ENCODE measurements at regions not wholly inside any gene's neighbourhood (a gene's known extent, or its start where the extent isn't known, plus 50 kb on each side); places are given as distances from the start of the nearest gene placed in this dataset.

DNA sequence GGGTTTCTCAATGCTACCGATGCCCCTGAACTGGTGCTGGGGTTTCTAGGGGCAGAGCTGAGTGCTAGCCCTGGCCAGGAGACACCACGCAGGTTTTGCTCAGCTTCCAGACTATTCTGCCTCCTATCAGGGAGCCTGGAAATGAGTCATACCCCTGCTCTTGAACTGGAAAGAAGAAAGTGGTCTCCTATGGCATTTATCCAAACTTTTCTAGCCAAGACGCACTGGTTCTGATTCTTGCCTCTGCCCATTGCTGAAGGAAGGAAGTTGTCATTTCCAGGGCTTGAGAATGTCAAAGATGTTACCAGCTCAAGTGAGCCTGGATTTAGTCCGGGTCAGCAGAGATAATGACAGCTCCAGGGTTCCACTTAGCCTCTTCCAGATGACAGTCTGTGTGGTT is 561.9 kb downstream of the CDK5RAP2 start:
- POLR2A ChIA-PET, result no interaction called here
- DNase-seq (ENCODE audit: extremely low spot score), result no peak
- CTCF ChIA-PET, result interaction anchor here (1.0 to 1.5 kb wide), 2 partner anchors 12 to 18 kb away, joined by 3 read pairs; no protein-coding TSS in a partner anchor
- TF ChIP-seq, protein P1, sequence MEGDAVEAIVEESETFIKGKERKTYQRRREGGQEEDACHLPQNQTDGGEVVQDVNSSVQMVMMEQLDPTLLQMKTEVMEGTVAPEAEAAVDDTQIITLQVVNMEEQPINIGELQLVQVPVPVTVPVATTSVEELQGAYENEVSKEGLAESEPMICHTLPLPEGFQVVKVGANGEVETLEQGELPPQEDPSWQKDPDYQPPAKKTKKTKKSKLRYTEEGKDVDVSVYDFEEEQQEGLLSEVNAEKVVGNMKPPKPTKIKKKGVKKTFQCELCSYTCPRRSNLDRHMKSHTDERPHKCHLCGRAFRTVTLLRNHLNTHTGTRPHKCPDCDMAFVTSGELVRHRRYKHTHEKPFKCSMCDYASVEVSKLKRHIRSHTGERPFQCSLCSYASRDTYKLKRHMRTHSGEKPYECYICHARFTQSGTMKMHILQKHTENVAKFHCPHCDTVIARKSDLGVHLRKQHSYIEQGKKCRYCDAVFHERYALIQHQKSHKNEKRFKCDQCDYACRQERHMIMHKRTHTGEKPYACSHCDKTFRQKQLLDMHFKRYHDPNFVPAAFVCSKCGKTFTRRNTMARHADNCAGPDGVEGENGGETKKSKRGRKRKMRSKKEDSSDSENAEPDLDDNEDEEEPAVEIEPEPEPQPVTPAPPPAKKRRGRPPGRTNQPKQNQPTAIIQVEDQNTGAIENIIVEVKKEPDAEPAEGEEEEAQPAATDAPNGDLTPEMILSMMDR (IDR thresholded peaks at IDR 0.05; ENCODE audit: control extremely low read depth, extremely low read depth, low read depth, missing control alignments), result no peak

DNA sequence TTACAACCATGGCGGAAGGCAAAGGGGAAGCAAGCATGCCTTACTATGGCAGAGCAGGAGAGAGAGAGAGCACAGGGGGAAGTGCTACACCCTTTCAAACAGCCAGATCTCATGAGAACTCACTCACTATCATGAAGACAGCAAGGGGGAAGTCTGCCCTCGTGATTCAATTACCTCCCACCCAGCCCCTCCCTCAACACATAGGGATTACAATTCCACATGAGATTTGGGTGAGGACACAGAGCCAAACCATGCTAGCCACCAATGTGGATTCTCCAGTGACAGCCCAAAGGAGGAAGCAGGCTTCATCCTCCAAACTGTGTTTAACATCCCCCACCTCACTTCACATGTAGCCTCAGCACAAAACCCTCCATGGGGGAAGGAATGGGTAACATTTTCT is 563.7 kb downstream of the CDK5RAP2 start:
- ChIA-PET CTCF (no interaction called here), POLR2A (no interaction called here)
- no peak for DNase-seq (ENCODE audit: extremely low spot score)
- TF ChIP-seq, protein P1 (IDR thresholded peaks at IDR 0.05; ENCODE audit: control extremely low read depth, extremely low read depth, low read depth, missing control alignments), result no peak

DNA sequence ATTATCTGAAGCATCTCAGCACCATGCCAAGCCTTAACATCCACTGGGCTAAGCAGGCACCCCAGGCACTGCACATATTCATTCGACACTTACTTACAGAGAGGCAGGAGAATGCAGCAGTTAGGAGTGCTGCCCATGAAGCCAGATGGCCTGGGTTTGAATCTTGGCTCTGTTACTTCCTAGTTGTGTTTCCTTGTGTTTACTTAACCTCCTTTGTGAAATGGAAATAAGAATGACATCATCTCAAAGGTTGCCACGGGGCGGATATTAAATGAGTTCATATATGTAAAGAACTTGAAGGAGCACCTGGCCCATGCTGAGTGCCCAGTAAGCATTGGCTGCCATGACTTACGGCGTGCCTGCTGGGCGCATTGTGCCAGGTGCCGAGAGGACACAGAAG is 565.2 kb downstream of the CDK5RAP2 start:
- CTCF ChIA-PET, result no interaction called here
- POLR2A ChIA-PET, result no interaction called here
- TF ChIP-seq, protein P1 (IDR thresholded peaks at IDR 0.05; ENCODE audit: control extremely low read depth, extremely low read depth, low read depth, missing control alignments), result no peak
- no peak for DNase-seq (ENCODE audit: extremely low spot score)

DNA sequence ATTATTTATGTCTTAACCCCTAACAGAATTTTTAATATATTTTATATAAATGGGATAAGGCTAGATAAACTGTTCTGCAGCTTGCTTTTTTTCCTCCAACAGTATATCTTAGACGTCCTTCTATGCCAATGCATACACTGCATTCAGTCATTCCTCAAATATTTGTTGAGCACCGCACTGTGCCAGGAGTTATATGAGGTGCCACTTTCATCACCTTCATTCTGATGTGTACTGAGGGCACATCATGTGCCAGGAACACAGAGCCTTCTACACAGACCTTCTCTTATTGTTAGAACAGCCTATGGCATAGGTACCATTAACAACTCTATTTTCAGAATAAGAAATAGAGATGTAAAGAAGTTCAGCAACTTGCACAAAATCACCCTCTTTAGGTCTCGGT is 570.1 kb downstream of the CDK5RAP2 start:
- POLR2A ChIA-PET, result no interaction called here
- TF ChIP-seq, protein P1 (IDR thresholded peaks at IDR 0.05; ENCODE audit: control extremely low read depth, extremely low read depth, low read depth, missing control alignments), result no peak
- CTCF ChIA-PET, result no interaction called here
- DNase-seq (ENCODE audit: extremely low spot score), result no peak

DNA sequence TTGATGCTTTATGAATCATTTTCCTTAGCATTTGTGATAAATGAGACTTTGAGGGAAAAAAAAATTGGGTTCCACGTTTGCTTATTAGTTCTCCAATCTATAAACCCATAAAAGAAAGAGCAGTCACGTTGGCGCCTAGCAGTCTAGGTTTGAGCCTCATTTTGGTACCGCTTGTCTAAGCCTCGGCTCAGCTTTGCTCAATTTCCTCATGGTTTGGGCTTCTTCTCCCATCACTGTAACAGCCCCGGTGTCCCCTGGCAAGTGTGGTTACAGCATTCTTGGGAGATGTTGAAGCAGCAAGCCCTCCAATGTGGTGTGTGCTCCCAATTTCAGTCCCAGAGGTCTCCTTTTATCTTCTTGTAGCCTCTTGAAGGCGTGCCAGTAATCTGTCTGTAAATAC is 578.4 kb downstream of the CDK5RAP2 start:
- POLR2A ChIA-PET, result no interaction called here
- TF ChIP-seq, protein P1 (IDR thresholded peaks at IDR 0.05; ENCODE audit: control extremely low read depth, extremely low read depth, low read depth, missing control alignments), result no peak
- no peak for DNase-seq (ENCODE audit: extremely low spot score)
- CTCF ChIA-PET, result no interaction called here

DNA sequence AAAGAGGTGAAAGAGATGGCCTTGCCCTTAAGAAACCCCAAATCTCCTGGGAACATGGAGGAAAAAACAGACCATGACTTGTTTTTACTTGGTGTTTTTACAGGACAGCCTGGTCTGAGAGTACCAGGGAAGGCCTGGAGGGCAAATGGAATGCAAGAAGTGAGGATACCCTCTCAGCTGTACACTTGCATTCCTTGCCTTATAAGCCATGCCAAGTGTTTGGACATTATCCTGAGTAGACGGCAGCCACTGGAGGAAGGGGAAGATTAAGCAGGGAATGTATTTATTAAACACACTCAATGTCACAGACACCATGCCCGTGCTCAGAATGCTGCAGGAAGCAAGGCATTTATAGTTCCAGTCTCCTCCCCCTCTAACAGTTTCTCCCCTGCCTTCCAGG is 581.4 kb downstream of the CDK5RAP2 start:
- CTCF ChIA-PET, result no interaction called here
- TF ChIP-seq, protein P1 (IDR thresholded peaks at IDR 0.05; ENCODE audit: control extremely low read depth, extremely low read depth, low read depth, missing control alignments), result no peak
- no peak for DNase-seq (ENCODE audit: extremely low spot score)
- POLR2A ChIA-PET, result no interaction called here

DNA sequence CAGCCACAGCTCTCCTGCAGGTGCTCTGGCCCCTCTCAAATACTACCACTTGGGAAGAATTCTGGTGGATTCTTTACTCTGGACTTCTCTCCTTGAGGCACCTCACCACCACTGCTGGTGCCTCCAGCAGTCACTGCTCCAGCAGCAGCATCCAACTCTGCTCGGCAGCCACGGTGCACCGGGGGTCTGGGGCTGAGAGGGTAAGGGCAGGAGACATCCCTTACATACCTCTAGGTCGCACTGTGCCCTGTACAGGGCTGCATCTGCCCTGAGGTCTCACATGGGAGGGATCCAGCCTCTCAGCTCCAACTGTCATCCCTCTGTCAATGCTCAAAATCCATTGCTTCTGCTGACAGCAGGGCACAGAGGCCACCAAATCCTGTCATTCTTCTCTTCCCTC is 588.2 kb downstream of the CDK5RAP2 start:
- TF ChIP-seq, protein P1 (IDR thresholded peaks at IDR 0.05; ENCODE audit: control extremely low read depth, extremely low read depth, low read depth, missing control alignments), result no peak
- no peak for DNase-seq (ENCODE audit: extremely low spot score)
- POLR2A ChIA-PET, result no interaction called here
- CTCF ChIA-PET, result interaction anchor here (1.0 kb wide), 1 partner anchor 24 kb away, joined by 3 read pairs; no protein-coding TSS in a partner anchor
